Activated CD8-positive, alpha-beta memory T cell treated with anti-CD3 and anti-CD28 coated beads, Interleukin-2, amount 10 ng/mL, durations not matched to agents 7 days and 5 days (primary cell): ENCODE measurements at regions not wholly inside any gene's neighbourhood (a gene's known extent, or its start where the extent isn't known, plus 50 kb on each side); places are given as distances from the start of the nearest gene placed in this dataset.
"Not testable (repeated sequence)": the region's sequence is repeated elsewhere in the genome, so short reads cannot be mapped to it uniquely, and the experiment has no call there.

Experiments
- ATAC-seq: fragments of 150-1000 bp; cut with Tn5 transposase; one replicate; pipeline ENCODE4 v1.10.0; 2021; ENCODE audit warnings: moderate library complexity
- CTCF ChIA-PET: fragments of 350-600 bp; sonication (Branson Sonifier 250); formaldehyde crosslinking; loops from one replicate; lab custom pipeline; 2021; ENCODE audit warnings: antibody characterized with exemption; lab: Charles Lee
- DNase-seq: peaks from one replicate; pipeline ENCODE4 v3.0.0-alpha.2; 2020
- H3K27ac Mint-ChIP-seq: one replicate; pipeline ENCODE4 v1.8.0; 2021; ENCODE audit warnings: mild to moderate bottlenecking, mixed read lengths
- H3K27me3 Mint-ChIP-seq: one replicate; pipeline ENCODE4 v1.8.0; 2021; ENCODE audit warnings: mixed read lengths
- H3K36me3 Mint-ChIP-seq: one replicate; pipeline ENCODE4 v1.8.0; 2021; ENCODE audit warnings: mild to moderate bottlenecking, mixed read lengths
- H3K4me1 Mint-ChIP-seq: one replicate; pipeline ENCODE4 v1.8.0; 2021; ENCODE audit warnings: mixed read lengths
- H3K4me3 Mint-ChIP-seq: one replicate; pipeline ENCODE4 v1.8.0; 2021; ENCODE audit warnings: mild to moderate bottlenecking, moderate library complexity, mixed read lengths
- H3K9me3 Mint-ChIP-seq: one replicate; pipeline ENCODE4 v1.8.0; 2022; ENCODE audit warnings: low read depth, mixed read lengths

DNA sequence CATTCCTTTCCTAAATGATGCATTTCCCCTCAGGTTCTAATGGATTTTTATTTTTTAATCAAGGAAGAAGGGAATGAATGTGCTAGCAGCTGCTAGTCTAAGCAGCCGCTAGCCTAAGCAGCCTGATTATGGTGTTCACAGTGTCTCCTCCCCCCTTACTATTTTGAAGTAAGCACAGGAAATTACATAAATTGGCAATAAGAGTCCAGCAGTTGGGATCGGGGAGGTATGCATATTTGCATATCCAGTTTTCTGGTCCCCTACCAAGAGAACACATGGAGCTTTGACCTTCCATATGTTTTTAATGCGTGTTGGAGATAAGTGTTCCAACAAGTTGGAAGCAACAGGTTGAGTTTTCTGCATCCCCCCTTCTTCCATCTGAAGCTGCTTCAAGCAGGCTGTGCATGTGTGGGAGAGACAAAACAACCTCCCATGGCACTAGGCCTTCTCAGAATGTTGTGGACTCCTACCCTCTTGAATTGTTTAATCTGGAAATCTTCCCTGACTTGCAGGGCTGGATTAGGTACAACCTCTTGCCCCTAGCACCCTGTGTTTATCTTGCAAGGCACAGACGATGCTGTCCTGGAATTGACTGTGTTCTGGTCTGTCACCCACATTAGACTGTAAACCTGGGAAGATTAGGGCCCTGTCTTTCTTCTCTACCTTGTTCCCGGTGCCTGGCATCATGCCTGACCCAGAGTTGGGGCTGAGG lies 124.8 kb upstream of the LRIG1 start:
- no peaks in the 10 kb centered on the region for H3K9me3 Mint-ChIP-seq
- no peak for ATAC-seq

DNA sequence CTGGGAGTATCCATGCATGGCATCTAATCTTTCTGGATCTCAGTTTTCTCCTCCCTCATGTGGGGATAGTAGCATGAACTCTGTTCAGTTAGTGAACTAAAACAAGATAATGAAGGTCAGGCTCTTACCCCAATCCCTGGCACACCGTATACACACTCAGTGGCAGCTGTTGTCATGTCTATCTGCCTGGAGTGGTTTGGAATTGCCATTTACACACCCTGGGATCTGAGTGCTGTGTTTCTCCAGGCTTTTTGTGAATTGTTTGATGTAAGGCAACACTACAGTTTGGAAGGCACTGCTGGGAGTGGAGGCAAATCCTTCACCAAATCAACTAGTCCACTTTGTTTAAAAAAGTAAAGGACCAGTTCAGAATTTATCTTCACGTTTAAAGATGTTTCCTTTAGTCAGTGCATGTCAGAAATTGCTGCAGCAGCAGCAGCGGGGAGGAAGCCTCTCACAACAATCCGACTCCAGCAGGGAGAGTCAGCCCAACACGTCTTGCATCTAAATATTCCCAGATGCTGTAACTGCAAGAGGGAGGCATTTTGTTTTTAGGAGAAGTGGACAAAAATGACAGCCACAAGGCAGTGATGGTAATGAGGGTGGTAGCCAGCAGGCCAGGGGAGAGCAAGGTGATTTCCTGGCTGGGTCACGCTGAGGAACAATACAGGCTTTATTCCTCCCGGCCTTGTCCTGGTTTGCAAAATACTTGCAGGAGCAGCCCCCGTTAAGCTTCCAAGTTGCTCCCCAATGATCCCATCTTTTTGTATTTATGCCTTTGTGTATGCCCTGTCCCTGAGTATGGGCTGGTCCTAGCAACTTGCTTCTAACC lies 128.5 kb upstream of the LRIG1 start:
- no peak for DNase-seq
- CTCF ChIA-PET: no interaction called here
- no peak overlapping the region for H3K27ac Mint-ChIP-seq
- H3K36me3 Mint-ChIP-seq: no peaks in the 10 kb centered on the region
- no peaks in the 10 kb centered on the region for H3K4me1 Mint-ChIP-seq
- H3K4me3 Mint-ChIP-seq: no peak overlapping the region
- H3K9me3 Mint-ChIP-seq: no peaks in the 10 kb centered on the region
- ATAC-seq: no peak
- H3K27me3 Mint-ChIP-seq: no peaks in the 10 kb centered on the region

More for the DNA sequence above, 124.8 kb upstream of the LRIG1 start:
- Mint-ChIP-seq H3K36me3 (no peaks in the 10 kb centered on the region), H3K4me1 (no peaks in the 10 kb centered on the region), H3K4me3 (no peak overlapping the region), H3K27me3 (no peaks in the 10 kb centered on the region), H3K27ac (no peak overlapping the region)
- CTCF ChIA-PET: no interaction called here
- DNase-seq: no peak

DNA sequence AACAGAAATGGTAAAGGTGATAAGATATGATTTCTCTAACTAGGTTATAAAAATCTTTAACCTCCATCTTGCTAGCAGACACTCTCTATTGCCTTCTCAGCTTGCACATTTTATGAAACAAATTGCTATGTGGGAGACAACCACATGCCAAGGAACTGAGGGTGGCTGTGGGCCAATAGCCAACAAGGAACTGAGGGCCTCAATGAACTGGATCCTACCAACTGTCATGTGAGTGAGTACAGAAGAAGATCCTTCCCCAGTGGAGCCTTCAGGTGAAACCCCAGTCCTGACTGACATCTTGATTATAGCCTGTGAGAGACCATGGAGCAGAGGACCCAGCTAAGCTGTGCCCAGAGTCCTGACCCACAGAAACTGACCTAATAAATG lies 129.2 kb upstream of the LRIG1 start:
- no peak overlapping the region for H3K4me3 Mint-ChIP-seq
- H3K4me1 Mint-ChIP-seq: no peaks in the 10 kb centered on the region
- DNase-seq: no peak
- ATAC-seq: no peak
- CTCF ChIA-PET: no interaction called here
- no peaks in the 10 kb centered on the region for H3K36me3 Mint-ChIP-seq
- no peak overlapping the region for H3K27ac Mint-ChIP-seq
- H3K9me3 Mint-ChIP-seq: no peaks in the 10 kb centered on the region
- no peaks in the 10 kb centered on the region for H3K27me3 Mint-ChIP-seq

- H3K27me3 Mint-ChIP-seq: peaks cover 2% of the 10 kb centered on the region
- ATAC-seq (no peak), DNase-seq (no peak)
- no peak overlapping the region for H3K4me3 Mint-ChIP-seq
- no peak overlapping the region for H3K27ac Mint-ChIP-seq
- no peaks in the 10 kb centered on the region for H3K36me3 Mint-ChIP-seq
- CTCF ChIA-PET: no interaction called here
- no peaks in the 10 kb centered on the region for H3K4me1 Mint-ChIP-seq
- no peaks in the 10 kb centered on the region for H3K9me3 Mint-ChIP-seq
Observed at GRCh38 chr3:66633402-66634381, 132.9 kb upstream of the LRIG1 start.

DNA sequence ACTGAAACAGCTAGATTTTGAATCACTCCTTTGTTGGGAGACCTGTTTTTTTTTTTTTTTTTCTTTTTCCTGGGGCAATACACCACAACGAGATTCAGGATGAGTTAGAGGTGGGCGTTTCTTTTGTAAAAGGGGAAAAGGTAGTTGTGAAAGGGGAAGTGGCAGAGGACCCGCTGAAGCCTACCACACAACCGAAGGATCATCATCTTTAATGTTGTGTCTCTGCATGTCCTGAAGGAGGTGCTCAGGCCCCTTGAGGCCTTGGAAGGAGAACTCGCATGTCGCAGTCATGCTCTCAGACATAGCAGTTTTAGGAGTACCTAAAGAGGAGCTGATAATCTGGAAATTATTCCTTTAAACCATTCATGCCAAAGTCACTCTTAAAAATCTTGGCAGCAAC lies 137.9 kb upstream of the LRIG1 start:
- H3K36me3 Mint-ChIP-seq: no peaks in the 10 kb centered on the region

DNA sequence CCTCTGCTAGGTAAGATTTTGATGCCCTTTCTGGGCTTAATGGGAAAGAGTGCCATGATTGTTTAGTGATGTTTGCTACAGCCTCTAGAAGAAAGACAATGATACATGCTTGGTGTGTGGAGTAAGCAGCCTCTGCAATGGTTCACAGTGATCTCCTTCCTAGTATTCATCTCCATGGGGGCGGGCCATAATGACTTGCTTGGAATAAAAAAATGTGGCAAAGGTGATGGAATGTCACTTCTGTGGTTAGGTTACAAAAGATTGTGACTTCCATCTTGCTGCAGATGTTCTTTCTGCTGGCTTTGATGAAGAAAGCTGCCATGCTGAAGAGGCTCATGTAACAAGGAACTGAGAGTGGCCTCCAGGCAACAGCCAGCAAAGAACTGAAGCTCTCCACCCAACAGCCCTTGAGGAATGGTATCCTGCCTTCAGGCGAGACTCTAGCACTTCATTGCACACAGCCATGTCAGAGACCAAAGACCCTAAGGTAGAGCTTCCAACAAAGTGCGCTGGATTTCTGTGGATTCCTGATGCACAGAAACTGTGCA lies 139.1 kb upstream of the LRIG1 start:
- Mint-ChIP-seq H3K4me3 (no peak overlapping the region), H3K9me3 (no peaks in the 10 kb centered on the region), H3K27ac (no peak overlapping the region), H3K27me3 (peaks cover 2% of the 10 kb centered on the region), H3K4me1 (no peaks in the 10 kb centered on the region), H3K36me3 (no peaks in the 10 kb centered on the region)
- ATAC-seq (no peak), DNase-seq (no peak)
- CTCF ChIA-PET: no interaction called here

More for the DNA sequence above, 137.9 kb upstream of the LRIG1 start:
- H3K4me1 Mint-ChIP-seq: no peaks in the 10 kb centered on the region
- H3K4me3 Mint-ChIP-seq: no peak overlapping the region
- H3K27me3 Mint-ChIP-seq: peaks cover 2% of the 10 kb centered on the region
- H3K9me3 Mint-ChIP-seq: no peaks in the 10 kb centered on the region
- ATAC-seq: no peak
- no peak overlapping the region for H3K27ac Mint-ChIP-seq
- no peak for DNase-seq
- CTCF ChIA-PET: interaction anchor here (0.7 kb wide), 1 partner anchor 21 kb away, joined by 3 read pairs; no protein-coding TSS in a partner anchor

GRCh38 chr3:66642019-66642418 lies 141.2 kb upstream of the LRIG1 start:
- no peak overlapping the region for H3K4me3 Mint-ChIP-seq
- CTCF ChIA-PET: no interaction called here
- H3K27ac Mint-ChIP-seq: no peak overlapping the region
- DNase-seq: no peak
- H3K36me3 Mint-ChIP-seq: no peaks in the 10 kb centered on the region
- H3K9me3 Mint-ChIP-seq: no peaks in the 10 kb centered on the region
- no peaks in the 10 kb centered on the region for H3K4me1 Mint-ChIP-seq
- H3K27me3 Mint-ChIP-seq: peaks cover 2% of the 10 kb centered on the region
- no peak for ATAC-seq

- CTCF ChIA-PET: no interaction called here
- Mint-ChIP-seq H3K27ac (no peak overlapping the region), H3K36me3 (no peaks in the 10 kb centered on the region), H3K4me1 (no peaks in the 10 kb centered on the region), H3K4me3 (no peak overlapping the region), H3K9me3 (no peaks in the 10 kb centered on the region), H3K27me3 (no peaks in the 10 kb centered on the region)
- ATAC-seq: no peak
- DNase-seq: no peak
Observed at GRCh38 chr3:66642484-66642883, 141.7 kb upstream of the LRIG1 start.

DNA sequence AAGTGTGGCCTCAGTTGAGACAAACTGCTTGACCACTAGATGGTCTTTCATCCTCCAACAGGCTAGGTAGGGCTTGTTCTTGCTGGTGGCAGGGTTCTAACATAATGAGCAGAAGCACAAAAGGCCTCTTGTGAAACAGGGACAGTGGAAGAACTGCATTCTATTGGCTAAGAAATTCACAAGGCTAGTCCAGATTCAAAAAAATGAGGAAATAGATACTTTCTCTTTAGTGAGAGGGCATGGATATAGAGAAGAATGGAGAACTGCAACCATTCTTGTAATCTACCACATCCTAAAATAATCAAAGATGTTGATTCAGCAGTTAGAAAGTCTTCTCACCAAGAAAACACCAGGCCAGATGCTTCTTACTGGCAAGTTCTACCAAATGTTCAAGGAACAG lies 143.7 kb upstream of the LRIG1 start:
- no peak overlapping the region for H3K4me3 Mint-ChIP-seq
- H3K4me1 Mint-ChIP-seq: no peaks in the 10 kb centered on the region
- no peaks in the 10 kb centered on the region for H3K9me3 Mint-ChIP-seq
- no peaks in the 10 kb centered on the region for H3K36me3 Mint-ChIP-seq
- H3K27ac Mint-ChIP-seq: no peak overlapping the region
- DNase-seq (no peak), ATAC-seq (no peak)
- no peaks in the 10 kb centered on the region for H3K27me3 Mint-ChIP-seq
- CTCF ChIA-PET: no interaction called here

DNA sequence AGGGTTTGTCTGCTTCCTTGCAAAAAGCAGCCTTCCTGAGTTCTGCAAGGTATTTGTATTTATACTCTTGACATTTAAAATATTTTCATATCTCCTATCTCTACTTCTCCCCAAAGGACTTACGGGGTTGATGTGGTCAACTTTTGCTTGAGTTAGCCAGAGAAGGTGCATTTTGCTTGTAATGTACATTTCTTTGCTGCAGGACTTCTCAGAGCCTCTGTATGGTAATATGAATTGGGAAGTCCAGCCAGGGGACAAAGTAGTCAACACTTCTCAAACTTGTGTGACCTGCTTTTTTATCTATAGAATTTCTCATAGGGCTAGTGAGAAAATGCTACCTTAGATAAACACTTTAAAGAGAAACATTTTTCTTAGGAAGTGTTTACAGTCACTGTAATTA lies 148.2 kb upstream of the LRIG1 start:
- Mint-ChIP-seq H3K27me3 (no peaks in the 10 kb centered on the region), H3K4me1 (no peaks in the 10 kb centered on the region), H3K9me3 (no peaks in the 10 kb centered on the region), H3K36me3 (no peaks in the 10 kb centered on the region), H3K27ac (no peak overlapping the region), H3K4me3 (no peak overlapping the region)
- no peak for ATAC-seq
- CTCF ChIA-PET: no interaction called here
- no peak for DNase-seq

GRCh38 chr3:66651520-66651919 lies 150.7 kb upstream of the LRIG1 start:
- not testable (repeated sequence) for ATAC-seq

DNA sequence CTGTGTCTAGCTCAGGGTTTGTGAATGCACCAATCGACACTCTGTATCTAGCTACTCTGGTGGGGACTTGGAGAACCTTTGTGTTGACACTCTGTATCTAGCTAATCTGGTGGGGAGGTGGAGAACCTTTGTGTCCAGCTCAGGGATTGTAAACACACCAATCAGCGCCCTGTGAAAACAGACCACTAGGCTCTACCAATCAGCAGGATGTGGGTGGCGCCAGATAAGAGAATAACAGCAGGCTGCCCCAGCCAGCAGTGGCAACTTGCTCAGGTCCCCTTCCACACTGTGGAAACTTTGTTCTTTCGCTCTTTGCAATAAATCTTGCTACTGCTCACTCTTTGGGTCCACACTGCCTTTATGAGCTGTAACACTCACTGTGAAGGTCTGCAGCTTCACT lies 151.3 kb upstream of the LRIG1 start:
- H3K36me3 Mint-ChIP-seq, H3K4me3 Mint-ChIP-seq, CTCF ChIA-PET, DNase-seq, H3K4me1 Mint-ChIP-seq, H3K27me3 Mint-ChIP-seq, H3K9me3 Mint-ChIP-seq, H3K27ac Mint-ChIP-seq, ATAC-seq: not testable (repeated sequence)

More at GRCh38 chr3:66651520-66651919, 150.7 kb upstream of the LRIG1 start:
- H3K9me3 Mint-ChIP-seq, H3K4me1 Mint-ChIP-seq, H3K36me3 Mint-ChIP-seq, DNase-seq, H3K27me3 Mint-ChIP-seq, CTCF ChIA-PET, H3K27ac Mint-ChIP-seq, H3K4me3 Mint-ChIP-seq: not testable (repeated sequence)

DNA sequence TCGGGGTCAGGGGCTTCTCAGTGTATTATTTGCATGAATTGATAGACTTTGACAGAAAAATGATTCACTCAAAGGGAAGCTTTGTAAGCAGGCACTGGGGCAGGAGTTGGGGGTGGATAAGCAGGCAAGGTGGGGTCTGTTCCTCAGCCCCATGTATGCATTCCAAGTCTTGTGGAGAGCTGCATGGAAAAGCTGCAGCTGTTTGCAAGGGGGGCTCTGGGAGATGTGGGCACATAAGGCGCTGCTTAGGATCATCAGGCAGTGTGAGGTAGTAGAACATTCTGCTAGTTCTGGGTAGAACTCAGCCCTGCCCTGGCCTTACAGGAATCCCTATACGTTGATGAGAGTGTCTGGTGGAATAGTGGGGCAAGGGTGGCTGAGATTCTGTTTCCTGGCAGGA lies 154.2 kb upstream of the LRIG1 start:
- no peaks in the 10 kb centered on the region for H3K9me3 Mint-ChIP-seq
- no peaks in the 10 kb centered on the region for H3K4me1 Mint-ChIP-seq
- H3K36me3 Mint-ChIP-seq: no peaks in the 10 kb centered on the region
- CTCF ChIA-PET: no interaction called here
- H3K27me3 Mint-ChIP-seq: peaks cover 5% of the 10 kb centered on the region
- no peak overlapping the region for H3K27ac Mint-ChIP-seq
- DNase-seq (no peak), ATAC-seq (no peak)
- H3K4me3 Mint-ChIP-seq: no peak overlapping the region
